ENCODE measurements at regions not wholly inside any gene's neighbourhood (a gene's known extent, or its start where the extent isn't known, plus 50 kb on each side); places are given as distances from the start of the nearest gene placed in this dataset.

DNA sequence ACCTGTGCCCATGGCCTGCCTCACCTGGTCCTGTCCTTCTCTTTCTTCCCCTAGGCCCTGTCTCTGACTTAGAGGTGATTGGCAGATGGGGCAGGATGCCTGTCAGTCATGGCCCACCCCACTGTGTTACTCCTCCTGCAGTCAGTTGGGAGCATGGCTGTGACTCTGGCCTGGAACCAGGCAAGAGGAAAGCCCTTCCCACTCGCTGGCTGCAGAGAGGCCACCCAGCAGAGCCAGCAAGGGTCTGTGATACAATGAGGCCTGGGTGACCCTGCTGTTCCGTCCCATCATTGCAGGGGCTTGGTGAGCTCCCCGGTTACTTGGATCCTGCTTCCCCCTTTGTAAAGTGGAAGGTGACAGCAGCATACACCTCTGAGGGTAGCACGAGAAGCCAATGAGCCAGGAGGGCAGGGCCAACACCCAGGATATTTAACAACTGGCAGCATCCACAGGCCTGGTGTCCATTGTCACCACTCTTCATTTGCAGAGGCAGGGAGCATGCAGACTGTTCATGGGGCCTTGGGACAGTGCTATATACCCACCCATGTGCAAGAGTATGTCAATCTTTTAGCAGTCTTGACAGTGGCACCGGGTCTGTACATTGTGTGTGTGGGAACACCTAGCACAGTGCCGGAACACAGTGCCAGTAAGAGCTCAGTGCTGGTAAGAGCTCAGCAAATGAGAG lies 191.0 kb upstream of the C1orf174 start:
- DNase-seq = no peak

DNA sequence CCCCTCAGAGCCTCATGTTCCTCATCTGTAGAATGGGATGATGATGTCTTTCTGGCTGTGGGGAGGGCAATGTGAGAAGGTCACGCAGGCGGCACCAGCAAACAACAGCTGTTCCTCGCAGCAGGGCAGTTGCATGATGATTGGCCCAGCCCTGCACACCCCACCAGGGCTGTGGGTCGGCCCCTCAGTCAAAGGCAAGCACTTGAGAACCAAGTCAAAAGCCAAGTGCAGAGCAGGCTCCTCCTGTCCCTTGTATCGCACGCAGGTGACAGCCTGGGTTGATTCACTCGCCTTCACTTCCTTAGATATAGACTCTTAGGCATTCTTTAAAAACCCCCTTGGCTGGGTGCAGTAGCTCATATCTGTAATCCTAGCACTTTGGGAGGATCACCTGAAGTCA lies 191.9 kb upstream of the C1orf174 start:
- no peak for DNase-seq

DNA sequence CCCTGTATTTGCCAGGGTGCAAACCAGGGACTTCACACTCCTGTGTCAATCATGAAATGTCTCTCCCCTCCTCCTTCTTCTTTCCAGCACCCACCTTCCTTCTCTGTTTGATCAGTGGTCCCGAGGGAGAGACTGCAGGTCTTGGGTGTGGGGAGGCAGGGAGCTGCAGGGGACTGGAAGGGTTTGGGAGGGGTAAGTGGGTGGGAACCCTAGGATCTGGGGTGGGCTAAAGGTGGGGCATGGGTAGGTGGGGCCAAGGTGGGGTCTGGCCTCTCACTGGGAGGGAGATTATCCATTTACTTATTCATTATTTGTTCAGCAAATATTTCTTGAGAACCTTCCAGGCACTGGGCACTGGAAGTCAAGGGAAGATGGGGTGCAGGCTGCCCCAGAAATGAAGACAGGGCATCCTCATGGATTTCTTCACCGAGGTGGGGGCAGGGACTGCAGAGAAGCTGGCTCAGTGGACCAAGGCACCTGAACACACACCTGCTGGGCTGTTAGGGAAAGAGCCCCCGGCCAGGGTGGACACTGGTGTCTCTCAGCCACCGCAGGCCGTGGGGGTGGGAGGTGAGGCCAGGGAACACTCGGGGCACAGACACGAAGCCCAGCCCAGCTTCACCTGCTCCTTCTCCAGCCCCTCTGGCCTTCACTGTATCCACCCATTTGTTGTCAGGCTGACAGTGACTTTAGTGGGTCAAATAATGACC lies 193.9 kb upstream of the C1orf174 start:
- no peak for DNase-seq

DNA sequence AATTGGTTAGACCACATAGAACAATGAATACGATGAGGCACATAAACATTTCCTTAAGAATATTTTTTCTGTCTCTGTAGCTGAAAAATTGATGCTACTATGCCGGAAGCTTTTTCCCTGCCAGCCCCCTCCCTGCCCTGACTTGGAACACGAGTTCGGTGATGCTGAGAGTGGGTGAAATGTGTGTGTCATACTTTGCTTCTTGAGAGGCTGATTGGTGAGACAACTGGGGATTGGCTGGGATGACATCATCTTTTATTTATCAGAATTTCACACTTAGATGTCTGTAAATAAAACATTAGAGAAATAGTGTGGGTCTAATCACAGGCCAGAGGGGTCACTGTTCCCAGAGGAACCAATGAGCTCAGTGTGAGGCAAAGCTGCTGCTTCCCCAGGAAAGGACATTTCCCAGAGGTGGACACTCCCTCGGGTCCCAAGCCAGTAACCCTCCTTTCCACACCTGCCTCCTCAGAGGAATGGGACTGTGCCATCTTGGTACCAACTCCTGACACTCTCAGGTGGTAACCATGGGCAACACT lies 195.4 kb upstream of the C1orf174 start:
- no peak for DNase-seq

DNA sequence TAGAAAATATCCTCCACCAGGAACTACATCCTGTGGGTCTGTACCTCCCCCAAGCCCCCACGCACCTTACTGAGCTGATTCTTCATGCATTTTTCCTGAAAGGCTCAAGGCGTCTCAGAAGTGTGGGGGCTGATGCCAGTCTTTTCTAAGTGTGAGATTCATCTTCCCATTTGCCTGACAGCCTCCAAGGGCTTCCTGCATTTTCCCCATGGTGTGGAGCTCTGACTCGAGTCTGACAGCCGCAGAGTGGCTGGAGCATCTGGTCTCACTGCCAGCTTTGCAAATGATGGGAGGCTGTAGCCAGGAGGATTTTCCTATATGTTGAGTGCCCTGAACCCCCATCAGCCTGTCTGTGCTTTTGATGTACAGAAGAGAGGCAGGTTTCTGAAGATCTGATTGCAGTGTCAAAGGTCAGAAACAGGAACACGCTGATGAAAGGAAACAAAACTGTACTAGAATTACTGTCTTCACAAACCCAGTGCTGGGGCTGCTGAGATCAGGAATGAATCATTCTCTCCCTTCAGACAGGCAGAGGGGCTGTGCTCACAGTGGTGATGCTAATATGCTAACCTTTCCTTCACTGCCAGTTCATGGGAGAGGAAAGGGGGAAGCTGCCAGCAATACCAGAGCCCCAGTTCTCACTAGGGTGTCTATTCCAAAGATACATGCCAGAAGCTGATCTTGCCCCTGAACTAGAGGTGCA lies 201.5 kb upstream of the C1orf174 start:
- DNase-seq = no peak

DNA sequence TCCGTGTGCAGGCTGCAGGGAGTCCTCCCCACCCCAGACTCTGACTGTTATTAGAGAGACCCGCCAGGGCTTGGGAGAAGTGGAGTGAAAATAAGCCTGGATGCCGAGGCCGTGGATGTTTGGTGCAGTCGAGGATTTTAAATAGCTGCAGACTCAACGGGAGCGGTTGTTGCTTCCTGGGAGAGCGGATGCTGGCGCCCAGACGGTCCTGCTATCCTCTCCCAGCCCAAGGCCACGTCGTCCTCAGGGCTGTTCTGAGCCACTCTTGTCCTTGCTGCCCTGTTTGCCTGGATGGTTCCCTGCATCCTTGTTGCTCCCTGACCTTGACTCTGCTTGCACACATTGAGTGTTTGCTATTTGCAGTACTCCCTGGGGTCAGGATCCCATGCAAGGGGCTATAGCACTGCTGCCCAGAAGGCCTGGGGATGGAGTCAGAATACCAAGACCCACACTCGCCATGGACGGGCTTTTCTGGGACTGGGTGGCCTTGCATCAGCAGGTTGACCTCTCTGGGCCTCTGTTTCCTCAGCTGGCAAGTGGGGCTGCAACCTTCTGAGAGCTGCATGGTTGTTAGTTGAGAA lies 205.3 kb upstream of the C1orf174 start:
- DNase-seq = no peak

DNA sequence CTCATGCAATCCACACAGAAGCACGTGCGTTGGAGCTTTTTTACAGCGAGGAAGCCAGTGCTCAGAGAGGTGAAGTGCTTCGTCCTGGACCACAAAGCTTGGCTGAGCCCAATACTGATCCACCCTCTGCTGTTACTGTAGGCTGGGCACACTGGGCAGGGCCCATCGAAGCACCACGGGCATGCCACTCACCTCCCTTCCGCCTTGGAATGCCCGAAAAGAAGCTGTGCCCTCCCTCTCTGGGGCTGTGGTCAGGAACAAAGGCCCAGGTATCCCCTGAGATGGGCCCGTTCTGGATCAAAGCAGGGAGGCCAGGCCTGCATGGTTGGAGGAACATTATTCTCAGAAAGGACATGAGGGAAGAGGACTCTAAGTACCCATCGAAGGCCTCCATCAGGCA lies 206.7 kb upstream of the C1orf174 start:
- no peak for DNase-seq

DNA sequence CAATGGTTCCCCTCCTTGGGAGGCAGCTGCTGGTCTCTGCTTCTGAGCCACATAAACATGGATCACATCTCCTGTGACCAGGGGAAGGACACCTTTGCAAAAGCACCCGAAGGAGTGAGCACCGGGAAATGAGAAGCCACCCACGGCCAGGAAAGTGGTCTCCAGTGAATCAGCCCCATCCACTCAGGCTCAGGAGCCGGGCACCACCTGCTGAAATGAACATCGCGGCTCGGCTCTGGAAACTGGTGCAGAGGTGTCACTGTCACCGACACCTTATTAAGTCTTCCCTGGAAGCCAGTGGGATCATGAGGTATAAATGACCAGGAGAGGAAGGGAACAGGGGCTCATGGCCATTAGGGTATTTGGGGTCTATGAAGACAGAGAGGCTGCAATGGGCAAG lies 207.2 kb upstream of the C1orf174 start:
- no peak for DNase-seq

DNA sequence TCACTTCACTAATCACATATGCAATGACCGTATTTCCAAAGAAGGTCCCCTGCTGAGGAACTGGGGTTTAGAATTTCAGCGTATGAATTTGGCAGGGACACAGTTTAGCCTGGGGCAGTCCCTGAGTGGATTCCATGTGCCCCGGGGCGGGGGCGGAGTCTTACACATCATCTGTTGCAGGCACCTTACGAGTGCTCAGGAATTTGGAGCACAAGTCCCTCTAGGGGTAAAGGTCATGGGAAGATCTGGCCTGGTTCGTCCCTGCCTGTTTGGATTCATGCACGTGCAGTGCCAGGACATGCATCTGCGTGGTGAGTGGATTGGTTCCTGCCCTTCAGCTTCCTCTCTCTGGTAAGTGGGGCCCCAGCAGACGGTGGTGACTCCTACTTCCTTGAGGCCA lies 208.3 kb upstream of the C1orf174 start:
- no peak for DNase-seq

DNA sequence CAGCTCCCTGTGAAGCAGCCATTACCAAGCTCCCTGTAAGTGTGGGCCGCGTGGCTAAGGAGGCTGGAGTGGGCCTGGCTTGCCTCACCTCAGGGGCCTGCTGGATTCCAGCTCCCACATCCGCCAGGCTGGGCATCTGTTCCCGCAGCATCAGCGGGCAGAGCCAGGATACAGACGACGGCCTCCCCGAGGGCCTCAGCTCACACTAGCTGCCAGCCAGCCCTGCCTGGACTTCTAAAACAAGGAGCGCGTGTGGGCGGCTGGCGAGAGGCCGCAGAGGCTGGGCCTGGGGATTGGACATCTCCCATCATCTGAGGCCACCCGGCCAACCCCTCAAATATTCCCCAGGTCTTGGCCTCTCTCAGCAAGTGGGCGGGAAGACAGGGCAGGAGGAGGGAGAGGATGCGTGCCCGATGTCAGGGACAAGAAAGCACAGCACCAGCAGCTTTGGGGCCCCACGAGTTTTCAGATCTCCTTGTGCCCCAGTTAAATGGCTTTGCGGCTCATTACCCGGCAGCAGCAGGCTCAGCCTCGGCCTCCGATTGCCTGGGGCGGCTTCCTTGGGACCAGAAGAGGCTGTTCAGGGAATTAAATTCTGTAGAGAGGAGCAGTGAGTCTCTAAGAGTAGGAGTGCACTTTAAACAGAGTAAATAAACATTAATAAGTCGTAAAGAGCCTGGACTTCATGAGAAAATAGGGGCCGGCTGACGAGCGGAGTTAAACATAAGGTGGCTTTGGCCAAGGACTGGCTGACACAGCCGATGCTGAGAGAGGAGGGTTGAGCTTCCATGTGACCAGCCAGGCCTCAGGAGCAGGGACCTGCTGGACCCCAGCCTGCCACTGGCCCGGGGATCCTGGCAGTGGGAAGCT lies 208.9 kb upstream of the C1orf174 start:
- DNase-seq = no peak

GRCh38 chr1:4109628-4109940 lies 209.5 kb upstream of the C1orf174 start:
- DNase-seq = no peak

DNA sequence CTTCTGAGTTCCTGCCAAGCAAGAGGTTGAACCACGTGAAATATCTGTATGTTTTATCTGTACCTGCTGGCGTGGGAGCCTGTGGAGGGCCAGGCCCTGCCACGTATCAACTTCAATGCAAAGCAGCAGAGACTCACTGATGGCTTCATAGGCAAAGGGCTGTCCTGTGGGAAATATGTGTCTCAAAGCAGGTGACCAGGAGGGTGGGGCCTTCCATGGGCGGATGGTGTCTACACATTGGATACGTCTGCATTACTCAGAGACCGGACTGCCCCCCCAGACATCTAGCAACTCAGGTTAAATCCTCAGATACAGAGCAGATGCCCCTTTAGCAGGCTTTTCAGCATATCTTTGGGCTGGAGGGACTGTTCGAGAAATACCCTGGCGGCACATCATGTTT lies 210.8 kb upstream of the C1orf174 start:
- DNase-seq = no peak

DNA sequence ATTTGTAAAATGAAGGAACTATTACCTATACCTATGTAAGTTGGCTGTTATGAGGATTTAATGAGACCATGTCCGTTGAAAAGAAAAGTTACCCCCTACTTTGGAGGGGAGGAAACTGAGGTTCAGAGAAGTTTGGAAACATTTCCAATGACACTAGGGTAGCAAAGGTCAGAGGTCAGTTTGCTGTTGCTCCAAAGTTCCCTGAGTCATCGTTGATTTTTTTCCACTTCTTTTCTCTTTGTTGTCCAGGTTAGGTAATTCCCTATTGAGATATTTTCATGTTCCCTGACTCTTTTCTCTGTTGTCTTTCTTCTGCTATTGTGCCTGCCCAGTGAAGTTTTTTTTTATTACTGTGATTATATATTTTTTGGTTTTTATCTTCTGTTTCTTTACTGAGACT lies 213.8 kb upstream of the C1orf174 start:
- DNase-seq = no peak

- no peak for DNase-seq
Measured at GRCh38 chr1:4115191-4115900, 215.3 kb upstream of the C1orf174 start.

- no peak for DNase-seq
Measured at GRCh38 chr1:4117196-4117595, 217.1 kb upstream of the C1orf174 start.

- DNase-seq = no peak
Measured at GRCh38 chr1:4118746-4119515, 218.9 kb upstream of the C1orf174 start.

DNA sequence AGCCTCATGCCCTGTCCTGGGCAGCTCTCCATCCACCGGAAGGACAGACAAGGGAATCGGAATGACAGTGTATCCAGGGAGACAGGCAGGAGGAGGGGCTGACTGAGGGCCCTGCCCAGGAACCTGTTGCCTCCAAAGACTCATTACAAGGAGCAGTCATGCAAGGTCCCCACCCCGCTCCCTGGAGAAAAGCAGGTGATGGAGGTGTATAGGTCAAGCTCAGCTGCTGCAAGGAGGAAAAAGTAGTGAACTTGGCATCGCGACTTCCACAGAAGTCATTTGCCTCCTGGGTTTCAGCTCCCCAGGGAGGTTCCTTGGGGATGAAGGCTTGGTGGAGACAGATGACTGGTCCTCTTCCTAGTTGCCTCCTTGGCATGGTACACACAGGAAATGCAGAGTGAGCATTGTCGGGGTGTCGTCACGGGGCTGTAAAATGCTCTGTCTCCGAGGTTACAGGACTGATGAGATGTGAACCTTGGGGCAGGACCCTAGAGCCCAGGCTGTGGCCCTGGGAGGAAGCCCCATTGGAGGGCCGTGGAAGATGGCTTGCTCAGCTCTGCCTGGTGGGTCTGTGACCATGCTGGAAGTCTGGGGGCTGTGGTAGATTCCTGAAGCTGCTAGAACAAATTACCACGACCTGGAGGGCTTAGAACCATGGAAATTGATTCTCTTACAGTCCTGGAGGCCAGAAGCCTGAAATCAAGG lies 219.6 kb upstream of the C1orf174 start:
- no peak for DNase-seq

- no peak for DNase-seq
Measured at GRCh38 chr1:4120557-4121292, 220.7 kb upstream of the C1orf174 start.

DNA sequence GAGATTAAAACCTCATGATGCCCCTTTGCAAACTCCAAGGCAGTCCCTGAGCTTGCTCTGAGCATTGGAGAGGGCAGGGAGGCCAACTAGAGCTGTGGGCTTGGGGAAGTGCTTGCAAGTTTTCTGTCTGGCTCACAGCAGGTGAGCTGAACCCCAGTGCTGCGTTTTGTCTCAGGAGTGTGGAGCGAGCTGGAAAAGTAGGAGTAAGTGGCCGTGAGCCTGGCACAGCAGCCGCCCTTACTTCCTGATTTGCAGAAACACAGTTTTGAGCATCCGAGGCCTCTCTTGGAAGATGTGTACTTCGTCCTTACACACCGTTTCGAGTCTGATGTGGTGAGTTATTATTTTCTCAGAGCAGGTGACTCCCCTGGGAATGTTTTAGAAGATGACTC lies 221.2 kb upstream of the C1orf174 start:
- no peak for DNase-seq

All from suppressor macrophage treated with lipopolysaccharide for 1 hour (primary cell).